ENCODE measurements at regions not wholly inside any gene's neighbourhood (a gene's known extent, or its start where the extent isn't known, plus 50 kb on each side); places are given as distances from the start of the nearest gene placed in this dataset.
"Not testable (repeated sequence)": the region's sequence is repeated elsewhere in the genome, so short reads cannot be mapped to it uniquely, and the experiment has no call there.

- DNase-seq = not testable (repeated sequence)
Measured at GRCh38 chr1:102659876-102660483, 448.3 kb downstream of the COL11A1 start.

- DNase-seq = no peak
Measured at GRCh38 chr1:102655034-102655433, 453.3 kb downstream of the COL11A1 start.

- peak; percentile 9 for DNase-seq
Measured at GRCh38 chr1:102640872-102641271, 467.4 kb downstream of the COL11A1 start.

GRCh38 chr1:102640312-102640711, 468.0 kb downstream of the COL11A1 start:
- DNase-seq = no peak

- DNase-seq = no peak
Measured at GRCh38 chr1:102631691-102632090, 476.6 kb downstream of the COL11A1 start.

- DNase-seq = no peak
Measured at GRCh38 chr1:102630041-102630440, 478.3 kb downstream of the COL11A1 start.

GRCh38 chr1:102628109-102628613, 480.2 kb downstream of the COL11A1 start:
- no peak for DNase-seq

- DNase-seq = no peak
Measured at GRCh38 chr1:102627145-102627544, 481.2 kb downstream of the COL11A1 start.

GRCh38 chr1:102615896-102616295, 492.4 kb downstream of the COL11A1 start:
- DNase-seq = no peak

GRCh38 chr1:102595106-102595505, 513.2 kb downstream of the COL11A1 start:
- peak; percentile 10 for DNase-seq

GRCh38 chr1:102593276-102593675, 515.0 kb downstream of the COL11A1 start:
- peak; percentile 32 for DNase-seq

- peak; percentile 14 for DNase-seq
Measured at GRCh38 chr1:102588536-102588935, 519.8 kb downstream of the COL11A1 start.

GRCh38 chr1:102586022-102586421, 522.3 kb downstream of the COL11A1 start:
- no peak for DNase-seq

- DNase-seq = no peak
Measured at GRCh38 chr1:102580806-102581205, 527.5 kb downstream of the COL11A1 start.

GRCh38 chr1:102578804-102579203, 529.5 kb downstream of the COL11A1 start:
- peak; percentile 30 for DNase-seq

GRCh38 chr1:102572637-102573036, 535.7 kb downstream of the COL11A1 start:
- no peak for DNase-seq

- DNase-seq = no peak
Measured at GRCh38 chr1:102566182-102566581, 542.1 kb downstream of the COL11A1 start.

GRCh38 chr1:102562380-102562779, 545.9 kb downstream of the COL11A1 start:
- no peak for DNase-seq

- peak; percentile 52 for DNase-seq
Measured at GRCh38 chr1:102550729-102551384, 554.1 kb upstream of the OLFM3 start.

- no peak for DNase-seq
Measured at GRCh38 chr1:102546251-102546650, 549.5 kb upstream of the OLFM3 start.

- DNase-seq = no peak
Measured at GRCh38 chr1:102535829-102536505, 539.2 kb upstream of the OLFM3 start.

- peak; percentile 68 for DNase-seq
Measured at GRCh38 chr1:102531036-102531435, 534.3 kb upstream of the OLFM3 start.

- peak; percentile 59 for DNase-seq
Measured at GRCh38 chr1:102529446-102529845, 532.7 kb upstream of the OLFM3 start.

- DNase-seq = no peak
Measured at GRCh38 chr1:102500758-102501157, 504.0 kb upstream of the OLFM3 start.
